Stimulated activated naive CD8-positive, alpha-beta T cell treated with anti-CD3 and anti-CD28 coated beads, Interleukin-15, amount 100 ng/mL, for 72 hours (primary cell): ENCODE measurements at regions not wholly inside any gene's neighbourhood (a gene's known extent, or its start where the extent isn't known, plus 50 kb on each side); places are given as distances from the start of the nearest gene placed in this dataset.

ENCODE experiments used
- ATAC-seq: fragments of 150-1000 bp; cut with Tn5 transposase; 2 replicates; pipeline ENCODE4 v1.10.0; 2021; ENCODE audit warnings: mild to moderate bottlenecking, moderate library complexity
- DNase-seq, 2 donors: peaks; one replicate each; pipeline ENCODE4 v3.0.0; 2021 to 2022
- H3K27ac Mint-ChIP-seq, 2 donors: one replicate each; pipeline ENCODE4 v1.8.0; 2022; ENCODE audit warnings: mild to moderate bottlenecking in 2 of 2, mixed read lengths in 2 of 2, moderate library complexity in 2 of 2
- H3K27me3 Mint-ChIP-seq: one replicate; pipeline ENCODE4 v1.8.0; 2022; ENCODE audit warnings: mixed read lengths
- H3K4me1 Mint-ChIP-seq: one replicate; pipeline ENCODE4 v1.8.0; 2022; ENCODE audit warnings: mild to moderate bottlenecking, mixed read lengths
- H3K4me3 Mint-ChIP-seq, 2 donors: one replicate each; pipeline ENCODE4 v1.8.0; 2022; ENCODE audit warnings: mild to moderate bottlenecking in 2 of 2, mixed read lengths in 2 of 2, moderate library complexity in 1 of 2
- H3K9me3 Mint-ChIP-seq, 2 donors: one replicate each; pipeline ENCODE4 v1.8.0; 2022; ENCODE audit warnings: mixed read lengths in 2 of 2

- Mint-ChIP-seq H3K27me3 (no peaks in the 10 kb centered on the region), H3K4me3 (no peak overlapping the region), H3K9me3 (peaks cover 32 to 33% of the 10 kb centered on the region in 2 donors), H3K4me1 (no peaks in the 10 kb centered on the region), H3K27ac (no peak overlapping the region)
- no peak for DNase-seq
- no peak for ATAC-seq
These were observed 827.5 kb upstream of the FAT3 start for GRCh38 chr11:91397134-91397468.

- Mint-ChIP-seq H3K27ac (no peak overlapping the region), H3K4me1 (no peaks in the 10 kb centered on the region), H3K27me3 (no peaks in the 10 kb centered on the region), H3K4me3 (no peak overlapping the region), H3K9me3 (peaks cover 32 to 35% of the 10 kb centered on the region in 2 donors)
- no peak for DNase-seq
- ATAC-seq: no peak
These were observed 828.1 kb upstream of the FAT3 start for GRCh38 chr11:91396236-91397133.

GRCh38 chr11:91394727-91395414 is 829.7 kb upstream of the FAT3 start:
- DNase-seq (no peak), ATAC-seq (no peak)
- Mint-ChIP-seq H3K27ac (no peak overlapping the region), H3K27me3 (no peaks in the 10 kb centered on the region), H3K4me1 (no peaks in the 10 kb centered on the region), H3K4me3 (no peak overlapping the region), H3K9me3 (peaks cover 27 to 43% of the 10 kb centered on the region in 2 donors)

- Mint-ChIP-seq H3K4me1 (no peaks in the 10 kb centered on the region), H3K4me3 (no peak overlapping the region), H3K9me3 (peaks cover 27 to 43% of the 10 kb centered on the region in 2 donors), H3K27ac (no peak overlapping the region), H3K27me3 (no peaks in the 10 kb centered on the region)
- DNase-seq (no peak), ATAC-seq (no peak)
These were observed 830.4 kb upstream of the FAT3 start for GRCh38 chr11:91394073-91394726.

GRCh38 chr11:91382946-91383345 is 841.7 kb upstream of the FAT3 start:
- no peak for ATAC-seq
- peaks cover 11 to 19% of the 10 kb centered on the region in 2 donors for H3K9me3 Mint-ChIP-seq

GRCh38 chr11:91374794-91375193 is 849.8 kb upstream of the FAT3 start:
- Mint-ChIP-seq H3K4me1 (no peaks in the 10 kb centered on the region), H3K4me3 (no peak overlapping the region), H3K27ac (no peak overlapping the region), H3K27me3 (no peaks in the 10 kb centered on the region), H3K9me3 (peaks cover 0 to 3% of the 10 kb centered on the region in 2 donors)
- no peak for ATAC-seq
- DNase-seq: no peak

More at GRCh38 chr11:91382946-91383345, 841.7 kb upstream of the FAT3 start:
- Mint-ChIP-seq H3K27me3 (no peaks in the 10 kb centered on the region), H3K4me1 (no peaks in the 10 kb centered on the region), H3K4me3 (no peak overlapping the region), H3K27ac (no peak overlapping the region)
- no peak for DNase-seq

GRCh38 chr11:91373497-91373896 is 851.1 kb upstream of the FAT3 start:
- H3K27ac Mint-ChIP-seq: no peak overlapping the region
- H3K27me3 Mint-ChIP-seq: no peaks in the 10 kb centered on the region
- ATAC-seq (no peak), DNase-seq (no peak)
- no peak overlapping the region for H3K4me3 Mint-ChIP-seq
- no peaks in the 10 kb centered on the region for H3K4me1 Mint-ChIP-seq
- H3K9me3 Mint-ChIP-seq: peaks cover 0 to 7% of the 10 kb centered on the region in 2 donors

- ATAC-seq (no peak), DNase-seq (no peak)
- no peak overlapping the region for H3K4me3 Mint-ChIP-seq
- H3K9me3 Mint-ChIP-seq: peaks cover 8 to 16% of the 10 kb centered on the region in 2 donors
- H3K27ac Mint-ChIP-seq: no peak overlapping the region
- no peaks in the 10 kb centered on the region for H3K4me1 Mint-ChIP-seq
- H3K27me3 Mint-ChIP-seq: no peaks in the 10 kb centered on the region
These were observed 857.8 kb upstream of the FAT3 start for GRCh38 chr11:91366816-91367215.

GRCh38 chr11:91365986-91366585 is 858.5 kb upstream of the FAT3 start:
- no peak for ATAC-seq
- H3K27me3 Mint-ChIP-seq: no peaks in the 10 kb centered on the region
- DNase-seq: no peak
- H3K27ac Mint-ChIP-seq: no peak overlapping the region
- no peaks in the 10 kb centered on the region for H3K4me1 Mint-ChIP-seq
- H3K9me3 Mint-ChIP-seq: peaks cover 8 to 16% of the 10 kb centered on the region in 2 donors
- H3K4me3 Mint-ChIP-seq: no peak overlapping the region

GRCh38 chr11:91350931-91351330 is 873.7 kb upstream of the FAT3 start:
- no peaks in the 10 kb centered on the region for H3K4me1 Mint-ChIP-seq
- H3K27ac Mint-ChIP-seq: no peak overlapping the region
- H3K4me3 Mint-ChIP-seq: no peak overlapping the region
- ATAC-seq: no peak
- no peaks in the 10 kb centered on the region for H3K27me3 Mint-ChIP-seq
- peaks cover 0 to 33% of the 10 kb centered on the region in 2 donors for H3K9me3 Mint-ChIP-seq
- DNase-seq: no peak

- Mint-ChIP-seq H3K9me3 (peaks cover 7 to 8% of the 10 kb centered on the region in 2 donors), H3K27me3 (no peaks in the 10 kb centered on the region), H3K4me1 (no peaks in the 10 kb centered on the region), H3K27ac (no peak overlapping the region), H3K4me3 (no peak overlapping the region)
- DNase-seq: no peak
- ATAC-seq: no peak
These were observed 897.9 kb upstream of the FAT3 start for GRCh38 chr11:91326751-91327150.

- H3K9me3 Mint-ChIP-seq: peaks cover 7 to 8% of the 10 kb centered on the region in 2 donors
- no peak for DNase-seq
These were observed 898.3 kb upstream of the FAT3 start for GRCh38 chr11:91326280-91326679.

GRCh38 chr11:91314521-91314920 is 910.1 kb upstream of the FAT3 start:
- Mint-ChIP-seq H3K9me3 (peaks cover 0 to 7% of the 10 kb centered on the region in 2 donors), H3K4me1 (no peaks in the 10 kb centered on the region), H3K4me3 (no peak overlapping the region), H3K27me3 (no peaks in the 10 kb centered on the region), H3K27ac (no peak overlapping the region)
- ATAC-seq (no peak), DNase-seq (no peak)

More at GRCh38 chr11:91326280-91326679, 898.3 kb upstream of the FAT3 start:
- H3K27ac Mint-ChIP-seq: no peak overlapping the region
- no peaks in the 10 kb centered on the region for H3K27me3 Mint-ChIP-seq
- H3K4me1 Mint-ChIP-seq: no peaks in the 10 kb centered on the region
- no peak overlapping the region for H3K4me3 Mint-ChIP-seq
- no peak for ATAC-seq

- DNase-seq (no peak), ATAC-seq (no peak)
- Mint-ChIP-seq H3K4me3 (no peak overlapping the region), H3K27me3 (no peaks in the 10 kb centered on the region), H3K27ac (no peak overlapping the region), H3K4me1 (no peaks in the 10 kb centered on the region), H3K9me3 (no peaks in the 10 kb centered on the region)
These were observed 912.1 kb upstream of the FAT3 start for GRCh38 chr11:91312541-91312940.

GRCh38 chr11:91310085-91310484 is 914.5 kb upstream of the FAT3 start:
- Mint-ChIP-seq H3K27ac (no peak overlapping the region), H3K27me3 (no peaks in the 10 kb centered on the region), H3K4me3 (no peak overlapping the region), H3K9me3 (peaks cover 0 to 5% of the 10 kb centered on the region in 2 donors), H3K4me1 (no peaks in the 10 kb centered on the region)
- DNase-seq (no peak), ATAC-seq (no peak)
